H9 (cell line): ENCODE measurements at regions not wholly inside any gene's neighbourhood (a gene's known extent, or its start where the extent isn't known, plus 50 kb on each side); places are given as distances from the start of the nearest gene placed in this dataset.

Experiments used
- DNase-seq: peaks from one replicate; pipeline ENCODE4 v3.0.0-alpha.2; 2017
- H2AFZ ChIP-seq: one replicate; pipeline ENCODE4 v1.6.1; 2013; ENCODE audit warnings: mild to moderate bottlenecking, low read length, control low read depth, moderate library complexity
- H2AK5ac ChIP-seq: 2 replicates; pipeline ENCODE4 v1.6.1; 2013; ENCODE audit warnings: low read length, control low read depth, mixed read lengths; ENCODE audit not compliant: insufficient read length
- H2BK120ac ChIP-seq: one replicate; pipeline ENCODE4 v1.6.1; 2013; ENCODE audit warnings: low read depth, mild to moderate bottlenecking, low read length, control low read depth, inconsistent platforms; ENCODE audit not compliant: poor library complexity, severe bottlenecking
- H2BK12ac ChIP-seq: 2 replicates; pipeline ENCODE4 v1.6.1; 2013; ENCODE audit warnings: low read length, control low read depth, mixed read lengths, low read depth; ENCODE audit not compliant: insufficient read length
- H2BK15ac ChIP-seq: 2 replicates; pipeline ENCODE4 v1.6.1; 2013; ENCODE audit warnings: low read depth, low read length, control low read depth
- H2BK20ac ChIP-seq: one replicate; pipeline ENCODE4 v1.6.1; 2013; ENCODE audit warnings: low read depth, mild to moderate bottlenecking, low read length, control low read depth, inconsistent platforms; ENCODE audit not compliant: poor library complexity, severe bottlenecking
- H2BK5ac ChIP-seq: 2 replicates; pipeline ENCODE4 v1.6.1; 2013; ENCODE audit warnings: low read length, control low read depth, mixed read lengths; ENCODE audit not compliant: insufficient read length
- H3K14ac ChIP-seq: 2 replicates; pipeline ENCODE4 v1.6.1; 2013; ENCODE audit warnings: low read length, control low read depth; ENCODE audit not compliant: insufficient read depth
- H3K18ac ChIP-seq: 2 replicates; pipeline ENCODE4 v1.6.1; 2013; ENCODE audit warnings: low read depth, mild to moderate bottlenecking, mixed read lengths, low read length, control low read depth; ENCODE audit not compliant: insufficient read length
- H3K23ac ChIP-seq: 2 replicates; pipeline ENCODE4 v1.6.1; 2013; ENCODE audit warnings: low read length, control low read depth, mixed read lengths, low read depth; ENCODE audit not compliant: insufficient read length
- H3K23me2 ChIP-seq: 2 replicates; pipeline ENCODE4 v1.6.1; 2013; ENCODE audit warnings: low read depth, mild to moderate bottlenecking, mixed read lengths, low read length, control low read depth; ENCODE audit not compliant: insufficient read length, poor library complexity, severe bottlenecking
- H3K27ac ChIP-seq: 2 replicates; pipeline ENCODE4 v1.5.1; 2013; ENCODE audit warnings: low read length, control low read depth, mixed read lengths, low read depth; ENCODE audit not compliant: insufficient read length
- H3K27me3 ChIP-seq: 2 replicates; pipeline ENCODE4 v1.6.1; 2013; ENCODE audit warnings: low read length, control low read depth, inconsistent platforms; ENCODE audit not compliant: insufficient read depth
- H3K4ac ChIP-seq: 2 replicates; pipeline ENCODE4 v1.6.1; 2013; ENCODE audit warnings: low read depth, mild to moderate bottlenecking, control low read depth, inconsistent platforms, low read length, moderate library complexity
- H3K4me1 ChIP-seq: 2 replicates; pipeline ENCODE4 v1.6.1; 2013; ENCODE audit warnings: low read length, control low read depth, inconsistent platforms; ENCODE audit not compliant: insufficient read depth
- H3K4me2 ChIP-seq: 2 replicates; pipeline ENCODE4 v1.6.1; 2013; ENCODE audit warnings: low read length, control low read depth, mixed read lengths; ENCODE audit not compliant: insufficient read length, insufficient read depth
- H3K56ac ChIP-seq: 2 replicates; pipeline ENCODE4 v1.6.1; 2013; ENCODE audit warnings: low read depth, mild to moderate bottlenecking, mixed read lengths, low read length, control low read depth; ENCODE audit not compliant: insufficient read length
- H3K79me1 ChIP-seq: 2 replicates; pipeline ENCODE4 v1.6.1; 2013; ENCODE audit warnings: low read depth, mild to moderate bottlenecking, moderate library complexity, low read length, control low read depth, inconsistent platforms; ENCODE audit not compliant: insufficient read depth, poor library complexity, severe bottlenecking
- H3K79me2 ChIP-seq: 2 replicates; pipeline ENCODE4 v1.6.1; 2013; ENCODE audit warnings: low read length, control low read depth, inconsistent platforms; ENCODE audit not compliant: insufficient read depth
- H3K9ac ChIP-seq: 2 replicates; pipeline ENCODE4 v1.6.1; 2013; ENCODE audit warnings: low read length, control low read depth, mixed read lengths; ENCODE audit not compliant: insufficient read length; ENCODE audit errors: extremely low read depth
- H3K9me3 ChIP-seq: one replicate; pipeline ENCODE4 v1.6.1; 2013; ENCODE audit warnings: low read depth, low read length, inconsistent platforms; ENCODE audit not compliant: control insufficient read depth
- H3T11ph ChIP-seq: one replicate; pipeline ENCODE4 v1.6.1; 2013; ENCODE audit warnings: mild to moderate bottlenecking, low read length, control low read depth, inconsistent platforms
- H4K20me1 ChIP-seq: one replicate; pipeline ENCODE4 v1.6.1; 2013; ENCODE audit not compliant: control insufficient read depth, insufficient read length, insufficient read depth
- H4K5ac ChIP-seq: 2 replicates; pipeline ENCODE4 v1.6.1; 2013; ENCODE audit warnings: low read depth, mild to moderate bottlenecking, mixed read lengths, low read length, control low read depth; ENCODE audit not compliant: insufficient read length
- H4K8ac ChIP-seq: replicated peaks from 2 replicates; pipeline ENCODE4 v1.6.1; 2013; ENCODE audit warnings: low read length, control low read depth, mixed read lengths, low read depth; ENCODE audit not compliant: insufficient read length
- H4K91ac ChIP-seq: 2 replicates; pipeline ENCODE4 v1.6.1; 2013; ENCODE audit warnings: low read depth, mild to moderate bottlenecking, moderate library complexity, mixed read lengths, low read length, control low read depth; ENCODE audit not compliant: insufficient read length
- H3K27ac Mint-ChIP-seq, 3 experiments: 2 replicates in 2 of 3; 3 replicates in 1 of 3; pipeline ENCODE4 v1.8.0; 2020 to 2021; ENCODE audit warnings: mixed read lengths in 3 of 3, mild to moderate bottlenecking in 1 of 3, moderate library complexity in 1 of 3
- H3K27me3 Mint-ChIP-seq: 2 replicates; pipeline ENCODE4 v1.8.0; 2021; ENCODE audit warnings: low read depth, mild to moderate bottlenecking, moderate library complexity, mixed read lengths
- H3K36me3 Mint-ChIP-seq, 3 experiments: 2 replicates in 2 of 3; 3 replicates in 1 of 3; pipeline ENCODE4 v1.8.0; 2020 to 2021; ENCODE audit warnings: low read depth in 3 of 3, mixed read lengths in 3 of 3; ENCODE audit not compliant: insufficient read depth in 1 of 3
- H3K4me1 Mint-ChIP-seq, 2 experiments: 2 replicates each; pipeline ENCODE4 v1.8.0; 2020; ENCODE audit warnings: mixed read lengths in 2 of 2
- H3K4me3 Mint-ChIP-seq, 2 experiments: 2 replicates in 1 of 2; 3 replicates in 1 of 2; pipeline ENCODE4 v1.8.0; 2020 to 2021; ENCODE audit warnings: mild to moderate bottlenecking in 2 of 2, mixed read lengths in 2 of 2, moderate library complexity in 1 of 2
- H3K9me3 Mint-ChIP-seq, 2 experiments: 2 replicates in 1 of 2; 3 replicates in 1 of 2; pipeline ENCODE4 v1.8.0; 2020; ENCODE audit warnings: mild to moderate bottlenecking in 2 of 2, mixed read lengths in 2 of 2, moderate library complexity in 1 of 2
- CTCF ChIP-seq: fragments of 200-600 bp; sonication (generic); conservative IDR thresholded peaks from 3 replicates; pipeline ENCODE4 v1.8.0; 2021; ENCODE audit warnings: antibody characterized with exemption, mild to moderate bottlenecking
- WGBS: extraction: QIAGEN DNeasy Blood & Tissue Kit; methylation state at CpG from one replicate; pipeline ENCODE4 v1.1.7; 2013; ENCODE audit warnings: missing lambda C conversion rate, low lambda C conversion rate, mixed read lengths; ENCODE audit not compliant: insufficient read length; ENCODE audit errors: extremely low coverage; 5-methylcytosine and 5-hydroxymethylcytosine counted together

- Histone ChIP-seq H4K20me1 (no peaks in the 10 kb centered on the region), H3K23me2 (no peaks in the 10 kb centered on the region), H4K91ac (no peak overlapping the region), H3K23ac (no peak overlapping the region), H2BK20ac (no peak overlapping the region), H2AFZ (no peak overlapping the region), H4K5ac (no peak overlapping the region), H3K56ac (no peak overlapping the region), H2BK5ac (no peak overlapping the region), H2BK15ac (no peak overlapping the region), H3K79me1 (no peaks in the 10 kb centered on the region), H2BK120ac (no peak overlapping the region), H3K27ac (no peak overlapping the region), H3K4me2 (no peak overlapping the region), H3K18ac (no peak overlapping the region), H2AK5ac (no peak overlapping the region), H3K4ac (no peak overlapping the region), H3K9me3 (no peaks in the 10 kb centered on the region), H4K8ac (no peak overlapping the region), H3K4me1 (no peaks in the 10 kb centered on the region), H3K79me2 (no peaks in the 10 kb centered on the region), H3K14ac (no peak overlapping the region), H2BK12ac (no peak overlapping the region), H3K27me3 (no peaks in the 10 kb centered on the region), H3K9ac (no peak overlapping the region), H3T11ph (no peak overlapping the region)
- H3K4me3 Mint-ChIP-seq, result no peak overlapping the region
- WGBS, result no CpG with 5 or more reads among the region's 3 CpGs
- H3K27me3 Mint-ChIP-seq, result no peaks in the 10 kb centered on the region
- no peak for DNase-seq
- no peak overlapping the region; a peak in 1 of 7 replicates for H3K27ac Mint-ChIP-seq
- no peaks in the 10 kb centered on the region; a peak in 1 of 7 replicates for H3K36me3 Mint-ChIP-seq
- H3K4me1 Mint-ChIP-seq, result no peaks in the 10 kb centered on the region
- TF ChIP-seq CTCF, result no peak
- peaks cover 0 to 23% of the 10 kb centered on the region in 2 experiments; a peak in 3 of 5 replicates for H3K9me3 Mint-ChIP-seq
These were observed 132.1 kb upstream of the KLF12 start for GRCh38 chr13:74266309-74266708.
